ENCODE measurements at regions not wholly inside any gene's neighbourhood (a gene's known extent, or its start where the extent isn't known, plus 50 kb on each side); places are given as distances from the start of the nearest gene placed in this dataset.

DNA sequence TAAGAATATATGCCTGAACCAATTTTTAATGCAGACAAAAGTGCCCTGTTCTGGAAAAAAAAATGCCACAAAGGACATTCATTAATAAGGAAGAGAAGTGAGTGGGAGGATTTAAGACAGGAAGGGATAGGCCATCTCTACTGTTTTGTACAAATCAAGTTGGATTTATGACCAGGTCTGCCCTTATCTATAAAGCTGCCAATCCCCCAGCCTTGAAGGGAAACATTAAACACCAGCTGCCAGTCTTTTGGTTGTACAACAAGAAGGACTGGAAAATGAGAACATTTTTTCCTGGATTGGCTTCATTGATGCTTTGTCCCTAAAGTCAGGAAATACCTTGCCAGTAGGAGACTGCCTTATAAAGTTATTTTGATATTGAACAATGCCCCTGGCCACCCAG lies 444.0 kb downstream of the NPHP4 start:
- no peak for DNase-seq (ENCODE audit: low read depth in 1 of 2, low spot score in 1 of 2)

GRCh38 chr1:5543235-5543634 lies 449.0 kb downstream of the NPHP4 start:
- no peak for DNase-seq (ENCODE audit: low read depth in 1 of 2, low spot score in 1 of 2)

GRCh38 chr1:5532811-5533210 lies 459.4 kb downstream of the NPHP4 start:
- DNase-seq (ENCODE audit: low read depth in 1 of 2, low spot score in 1 of 2), result no peak

DNA sequence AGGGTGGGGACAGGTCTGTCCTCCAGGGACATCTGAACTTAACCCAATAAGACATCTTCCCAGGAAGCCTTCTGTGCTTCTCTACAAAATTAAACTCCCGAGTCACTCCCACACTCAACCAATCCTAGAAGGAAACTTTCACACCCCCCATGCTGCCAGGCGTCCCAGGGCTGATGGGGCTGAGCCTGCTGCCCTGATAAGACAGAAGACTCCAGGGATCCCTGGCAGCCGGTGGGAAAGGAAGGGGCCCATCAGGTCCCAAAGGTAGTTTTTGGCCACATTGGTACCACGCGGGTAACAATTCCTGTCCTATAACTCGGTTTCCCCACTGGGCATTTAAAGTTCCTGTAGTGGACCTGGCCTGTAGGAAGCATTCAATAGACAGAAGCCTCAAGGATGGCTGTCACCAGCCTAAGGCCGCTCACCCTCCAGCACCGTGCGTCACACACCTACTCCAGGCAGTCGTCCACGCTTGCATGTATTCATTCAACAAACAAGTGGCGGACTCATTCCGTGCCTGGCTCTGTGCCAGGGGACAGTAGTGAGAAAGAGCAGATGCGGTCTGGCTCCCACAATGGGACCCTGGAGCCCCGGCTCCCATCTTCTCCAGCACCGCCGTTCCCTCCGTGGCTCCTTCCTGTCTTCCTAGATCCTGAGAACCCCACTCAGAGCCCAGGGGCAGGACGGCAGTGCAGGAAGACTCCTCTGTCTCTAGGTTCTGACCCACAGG lies 465.2 kb downstream of the NPHP4 start:
- DNase-seq (ENCODE audit: low read depth in 1 of 2, low spot score in 1 of 2), result no peak

- DNase-seq (ENCODE audit: low read depth in 1 of 2, low spot score in 1 of 2), result no peak
Observed at GRCh38 chr1:5526385-5526750, 465.9 kb downstream of the NPHP4 start.

DNA sequence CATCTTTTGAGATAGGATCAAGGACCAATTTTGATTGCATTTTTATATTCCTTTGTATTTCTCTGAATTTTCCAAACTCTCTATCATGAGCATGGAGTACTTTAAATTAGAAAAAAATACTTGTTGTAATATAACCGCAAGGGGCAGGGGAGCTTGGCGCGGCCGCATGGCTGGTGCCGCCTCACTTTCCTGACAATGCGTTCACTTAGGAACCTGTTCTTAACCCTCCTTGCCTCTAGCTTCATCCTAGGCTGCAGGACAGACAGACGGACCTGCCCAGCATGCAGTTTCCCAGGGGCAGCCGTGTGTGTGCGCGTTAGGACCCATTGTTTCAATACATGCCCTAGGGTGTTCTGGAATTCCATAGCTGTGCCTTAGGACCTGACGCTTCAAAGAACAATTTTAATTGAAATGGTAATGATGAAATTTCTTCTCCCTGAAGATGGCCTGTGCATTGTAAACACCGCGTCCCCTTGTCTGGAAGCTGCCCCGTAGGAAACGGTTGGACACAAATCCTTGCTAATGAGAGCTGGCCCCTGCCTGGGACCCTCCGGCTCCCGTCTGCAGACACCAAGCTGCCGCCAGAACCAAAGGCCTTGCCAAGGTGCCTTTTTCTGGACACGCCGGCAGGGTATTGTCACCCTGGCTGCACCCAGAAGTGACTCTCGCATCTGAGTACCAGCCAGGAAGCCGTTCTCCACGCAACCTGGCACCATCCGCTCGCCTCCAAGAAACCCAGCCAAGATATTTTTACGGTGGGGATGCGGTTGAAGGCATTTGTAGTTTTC lies 466.4 kb downstream of the NPHP4 start:
- DNase-seq (ENCODE audit: low read depth in 1 of 2, low spot score in 1 of 2), result no peak

- DNase-seq (ENCODE audit: low read depth in 1 of 2, low spot score in 1 of 2), result no peak
Observed at GRCh38 chr1:5522531-5523145, 469.6 kb downstream of the NPHP4 start.

GRCh38 chr1:5519366-5520135 lies 472.7 kb downstream of the NPHP4 start:
- no peak for DNase-seq (ENCODE audit: low read depth in 1 of 2, low spot score in 1 of 2)

DNA sequence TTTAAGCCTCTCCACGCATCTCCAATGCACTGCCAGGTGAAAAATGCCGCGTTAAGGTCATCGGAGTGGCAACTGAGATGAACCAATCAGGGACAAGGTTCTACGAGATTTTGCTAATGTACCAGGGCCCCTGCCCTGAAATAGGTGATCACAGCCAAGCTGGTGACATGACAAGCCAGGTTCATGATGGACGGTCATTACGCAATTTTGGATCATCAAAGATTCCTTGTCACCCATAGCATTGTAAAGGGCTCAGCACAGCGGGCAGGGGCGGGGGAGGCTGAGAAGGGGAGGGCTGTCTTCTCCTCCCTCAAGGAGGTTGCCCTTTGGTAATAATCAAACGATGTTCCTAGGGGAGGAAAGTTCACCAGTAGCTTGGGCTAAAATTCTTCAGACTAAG lies 475.5 kb downstream of the NPHP4 start:
- no peak for DNase-seq (ENCODE audit: low read depth in 1 of 2, low spot score in 1 of 2)

DNA sequence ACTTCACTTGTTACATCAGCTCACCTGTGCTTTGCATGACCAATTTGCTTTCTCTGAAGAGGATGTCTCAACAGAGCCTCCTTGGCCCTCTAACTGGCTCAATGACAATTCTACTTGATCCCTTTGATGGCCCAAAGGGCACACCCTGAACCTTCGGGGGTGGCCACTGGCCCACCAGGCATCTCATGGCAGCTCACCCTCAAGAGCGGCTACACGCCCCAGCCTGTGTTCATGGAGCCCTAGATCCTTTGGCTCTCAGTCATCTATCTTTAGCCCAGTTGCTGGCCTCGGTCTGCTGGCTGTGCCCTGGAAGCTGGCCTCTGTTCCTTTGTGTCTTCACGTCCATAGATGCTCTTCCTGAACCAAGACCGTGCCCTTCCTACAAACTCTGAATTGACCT lies 476.7 kb downstream of the NPHP4 start:
- DNase-seq (ENCODE audit: low read depth in 1 of 2, low spot score in 1 of 2), result no peak

- peak; percentile 44 to 61 for DNase-seq (ENCODE audit: low read depth in 1 of 2, low spot score in 1 of 2)
Observed at GRCh38 chr1:5514527-5515183, 477.6 kb downstream of the NPHP4 start.

DNA sequence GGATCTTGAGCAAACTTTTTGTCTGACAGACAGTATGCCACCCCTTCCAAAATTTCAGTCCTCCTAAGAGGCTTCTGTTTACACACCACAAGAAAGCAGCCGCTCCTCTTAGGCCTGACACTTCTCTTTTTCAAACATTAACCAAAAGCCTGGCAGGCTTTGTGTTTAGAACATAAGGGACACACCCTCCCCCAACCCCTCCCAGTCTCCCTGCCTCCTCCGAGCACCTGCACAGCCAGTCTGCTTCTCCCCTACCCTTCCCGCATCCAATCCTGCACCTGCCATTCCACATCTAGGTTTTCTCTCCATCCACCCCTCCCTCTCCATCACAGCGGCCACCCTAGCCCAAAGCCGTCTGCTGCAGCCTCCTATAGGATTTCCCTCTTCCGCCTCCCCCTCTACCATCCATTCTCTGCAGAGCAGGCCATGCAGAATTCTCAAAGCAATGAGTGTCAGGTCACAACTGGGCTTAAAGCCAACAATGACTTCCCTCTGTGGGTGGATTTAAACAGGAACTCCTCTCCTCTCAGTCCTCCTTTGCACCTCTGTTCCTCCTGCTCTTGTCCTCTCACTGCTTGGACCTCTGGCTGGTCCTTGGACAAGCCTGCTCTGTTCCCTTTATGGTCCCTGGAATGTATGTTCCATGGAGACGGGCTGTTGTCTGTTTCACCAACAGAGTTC lies 478.2 kb downstream of the NPHP4 start:
- no peak for DNase-seq (ENCODE audit: low read depth in 1 of 2, low spot score in 1 of 2)

- no peak for DNase-seq (ENCODE audit: low read depth in 1 of 2, low spot score in 1 of 2)
Observed at GRCh38 chr1:5513179-5513578, 479.0 kb downstream of the NPHP4 start.

DNA sequence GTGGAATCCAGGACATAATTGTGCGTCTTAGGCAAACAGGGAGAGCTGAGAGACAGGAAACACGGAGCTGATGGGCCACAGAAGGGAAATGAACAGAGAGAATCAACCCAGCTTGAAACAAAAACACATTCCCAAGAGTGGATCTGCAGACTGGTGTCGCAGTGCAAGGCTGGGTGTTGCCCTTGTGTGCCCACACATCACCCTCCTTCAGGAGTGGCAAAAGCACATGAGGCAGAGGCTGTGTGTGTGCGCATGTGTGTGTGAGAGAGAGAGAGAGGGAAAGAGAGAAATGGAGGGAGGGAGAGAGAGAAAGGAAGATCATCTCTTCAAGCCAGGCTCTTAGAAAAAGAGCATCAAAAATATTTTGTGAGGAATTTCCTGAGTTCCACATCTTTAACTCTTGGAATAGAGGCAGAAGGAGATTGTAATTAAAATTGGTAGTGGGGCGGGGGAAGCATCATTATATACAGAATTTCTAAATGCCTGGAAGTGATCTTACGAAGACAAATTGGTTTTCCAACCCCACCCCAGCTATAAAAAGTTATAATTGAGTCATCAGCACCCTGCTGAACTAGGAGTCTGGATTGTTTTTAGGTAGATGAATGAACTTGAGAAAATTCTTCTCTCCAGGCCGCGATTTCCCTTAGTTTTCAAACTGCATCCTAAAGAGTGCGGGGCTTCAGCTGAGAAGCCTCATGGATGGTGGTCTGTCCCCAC lies 480.7 kb downstream of the NPHP4 start:
- no peak for DNase-seq (ENCODE audit: low read depth in 1 of 2, low spot score in 1 of 2)

DNA sequence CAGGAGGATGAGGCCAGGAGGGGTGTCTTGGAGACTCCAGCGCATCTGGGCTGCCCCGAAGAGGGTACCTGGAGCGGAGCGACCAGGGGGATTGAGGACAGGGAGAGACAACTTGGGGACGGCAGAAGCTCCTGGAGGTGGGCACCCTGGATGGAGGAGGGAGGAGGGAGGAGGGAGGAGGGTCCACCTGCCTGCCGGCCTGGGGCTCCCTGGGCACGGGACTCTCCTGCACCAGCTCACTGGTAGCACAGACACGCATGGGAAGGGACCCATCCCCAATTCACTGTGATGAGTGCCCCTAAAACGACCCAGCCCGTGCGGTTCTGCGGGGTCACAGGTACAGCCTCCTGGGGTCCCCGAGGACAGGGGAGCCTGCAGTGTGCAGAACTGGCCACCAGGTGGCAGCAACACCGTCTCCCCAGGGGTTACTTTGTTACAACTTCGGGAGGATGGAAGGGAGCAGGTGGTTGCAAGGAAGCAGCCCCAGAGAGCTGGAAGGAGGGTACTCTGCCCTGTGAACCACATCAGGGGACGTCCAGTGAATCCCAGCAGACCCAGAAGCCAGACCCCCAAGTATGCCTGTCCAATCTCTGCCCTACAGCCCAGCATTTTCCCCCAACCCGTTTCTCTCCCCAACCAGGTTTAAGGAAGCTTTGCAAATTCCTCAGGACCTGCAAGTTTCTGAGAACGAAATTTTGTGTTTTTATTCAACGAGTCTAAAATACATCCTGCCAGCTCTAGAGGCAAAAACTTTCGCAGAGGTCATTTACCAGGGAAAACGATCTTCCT lies 482.4 kb downstream of the NPHP4 start:
- DNase-seq (ENCODE audit: low read depth in 1 of 2, low spot score in 1 of 2), result peak; percentile 45 to 62

DNA sequence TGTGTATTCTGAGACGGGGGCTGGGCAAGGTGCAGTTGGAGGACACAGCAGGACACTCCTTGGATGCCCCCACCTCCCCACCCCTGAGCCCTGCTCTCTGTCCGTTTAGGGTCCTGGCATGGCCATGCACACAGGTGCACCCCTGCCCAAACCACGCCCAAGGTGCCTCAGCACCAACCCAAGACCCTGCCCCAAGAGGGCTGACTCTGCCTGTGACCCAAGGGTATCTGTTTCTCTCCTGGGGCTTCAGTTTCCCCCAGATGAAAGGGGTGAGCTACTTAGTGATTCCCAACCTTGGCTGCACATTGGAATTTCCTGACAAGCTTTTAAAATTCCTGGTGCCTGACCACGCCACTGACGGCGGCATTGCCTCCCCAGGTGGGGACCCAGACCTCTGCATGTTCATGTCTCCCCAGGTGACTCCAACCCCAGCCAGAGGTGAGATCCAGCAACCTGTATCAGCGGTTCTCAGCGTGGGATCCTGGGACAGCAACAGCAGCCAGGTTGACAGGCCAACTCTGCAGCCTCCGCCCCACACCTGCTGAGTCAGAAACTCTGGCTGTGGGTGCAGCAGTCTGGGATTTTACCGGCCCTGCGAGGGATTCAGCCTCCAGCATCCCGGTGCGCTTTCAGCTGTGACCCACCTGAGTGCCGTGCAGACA lies 483.4 kb downstream of the NPHP4 start:
- no peak for DNase-seq (ENCODE audit: low read depth in 1 of 2, low spot score in 1 of 2)

- no peak for DNase-seq (ENCODE audit: low read depth in 1 of 2, low spot score in 1 of 2)
Observed at GRCh38 chr1:5507340-5507739, 484.9 kb downstream of the NPHP4 start.

DNA sequence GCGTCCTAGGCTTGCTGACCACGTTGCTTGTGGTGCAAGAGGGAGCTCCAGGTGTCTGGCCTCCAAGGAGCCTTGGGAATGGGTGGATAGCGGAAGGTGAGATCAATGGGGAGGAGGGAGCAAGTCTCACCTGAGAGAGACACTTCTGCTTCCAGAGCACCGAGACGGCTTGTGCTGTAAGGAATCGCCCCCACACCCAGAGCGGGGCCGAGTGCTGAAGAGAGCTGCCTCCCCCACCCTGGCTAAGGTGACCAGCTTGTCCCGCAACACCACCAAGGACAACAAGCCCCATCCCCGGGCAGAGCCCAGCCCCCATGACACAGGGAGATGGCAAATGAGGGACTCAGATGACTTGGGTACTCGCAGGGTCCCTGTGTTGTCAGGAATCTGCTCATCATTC lies 485.6 kb downstream of the NPHP4 start:
- no peak for DNase-seq (ENCODE audit: low read depth in 1 of 2, low spot score in 1 of 2)

GRCh38 chr1:5505944-5506343 lies 486.3 kb downstream of the NPHP4 start:
- no peak for DNase-seq (ENCODE audit: low read depth in 1 of 2, low spot score in 1 of 2)
